K562 (cell line): ENCODE measurements at regions not wholly inside any gene's neighbourhood (a gene's known extent, or its start where the extent isn't known, plus 50 kb on each side); places are given as distances from the start of the nearest gene placed in this dataset.

Source experiments
- ATAC-seq: fragments of 200-7000 bp; cut with Tn5 transposase; 3 replicates; pipeline ENCODE4 v1.9.1; 2020; ENCODE audit warnings: moderate library complexity
- BruUV-seq: library from RNA; stranded (reverse); fragments of 400-500 nt; replicated peaks from 2 replicates; lab custom pipeline; 2021; lab: Mats Ljungman, UMichigan
- CTCF ChIA-PET: fragments of 300-600 bp; formaldehyde crosslinking; extraction: SDS; loops from one replicate; lab custom pipeline; 2021; ENCODE audit warnings: low intra/inter-chr PET ratio; lab: Yijun Ruan, JAX
- POLR2A ChIA-PET: fragments of 300-600, 350-650 bp; sonication (Branson Sonifier 250); formaldehyde crosslinking; extraction: SDS; loops from one replicate; lab custom pipeline; 2021; ENCODE audit warnings: antibody characterized with exemption, inconsistent platforms; lab: Yijun Ruan, JAX
- DNase-seq, 4 experiments: peaks; one replicate each; pipeline versions ENCODE4 v3.0.0 to v3.0.0-alpha.2; 2011 to 2018; ENCODE audit warnings: low spot score in 3 of 4, mixed read lengths in 3 of 4; ENCODE audit errors: extremely low read depth in 1 of 4
- FAIRE-seq: peaks from 2 replicates; lab custom pipeline; 2011; peaks lifted over from hg19 to GRCh38; lab: Jason Lieb, UNC
- H2AFZ ChIP-seq: 2 replicates; pipeline ENCODE4 v1.6.0; 2011; ENCODE audit warnings: low read depth, low read length, control low read depth, inconsistent platforms
- H3K27ac ChIP-seq: fragments of 200-600 bp; 3 replicates; pipeline ENCODE4 v1.8.0; 2011; ENCODE audit warnings: low read depth, mild to moderate bottlenecking, control low read depth, inconsistent platforms, low read length, moderate library complexity, mixed read lengths; ENCODE audit errors: extremely low read depth
- H3K27me3 ChIP-seq, 2 experiments: fragments of 300-600 bp in 1 of 2; 2 replicates in 1 of 2; 3 replicates in 1 of 2; pipeline versions ENCODE4 v1.6.0 to v1.8.0; 2011; ENCODE audit warnings: inconsistent platforms in 2 of 2, low read length in 2 of 2, mild to moderate bottlenecking in 1 of 2, mixed read lengths in 1 of 2, moderate library complexity in 1 of 2; ENCODE audit not compliant: control insufficient read depth in 2 of 2, insufficient read depth in 2 of 2
- H3K36me3 ChIP-seq: fragments of 300-600 bp; 3 replicates; pipeline ENCODE4 v1.8.0; 2011; ENCODE audit warnings: mild to moderate bottlenecking, low read length, inconsistent platforms; ENCODE audit not compliant: control insufficient read depth, insufficient read depth
- H3K4me1 ChIP-seq, 2 experiments: fragments of 200-600 bp in 1 of 2; replicated peaks in 1 of 2; 2 replicates in 1 of 2; 3 replicates in 1 of 2; pipeline versions ENCODE4 v1.5.1 to v1.8.0; 2011; ENCODE audit warnings: inconsistent platforms in 2 of 2, low read length in 2 of 2, mild to moderate bottlenecking in 1 of 2, mixed read lengths in 1 of 2, moderate library complexity in 1 of 2; ENCODE audit not compliant: control insufficient read depth in 2 of 2, insufficient read depth in 2 of 2
- H3K4me2 ChIP-seq: 2 replicates; pipeline ENCODE4 v1.6.1; 2011; ENCODE audit warnings: low read length, control low read depth, inconsistent platforms, mixed read lengths; ENCODE audit not compliant: insufficient read depth
- H3K4me3 ChIP-seq: fragments of 200-600 bp; sonication (generic), shearing (Covaris generic); 2 replicates; pipeline ENCODE4 v1.5.1; 2016; ENCODE audit warnings: control low read depth, inconsistent platforms
- H3K79me2 ChIP-seq: fragments of 200-600 bp; 3 replicates; pipeline ENCODE4 v1.8.0; 2011; ENCODE audit warnings: low read length, inconsistent platforms; ENCODE audit not compliant: control insufficient read depth, insufficient read depth
- H3K9ac ChIP-seq, 2 experiments: 2 replicates each; pipeline versions ENCODE4 v1.6.0 to v1.6.1; 2011; ENCODE audit warnings: low read depth in 2 of 2, low read length in 2 of 2, control low read depth in 1 of 2, inconsistent platforms in 1 of 2, mild to moderate bottlenecking in 1 of 2, mixed read lengths in 1 of 2; ENCODE audit not compliant: insufficient read depth in 1 of 2
- H3K9me1 ChIP-seq: one replicate; pipeline ENCODE4 v1.6.0; 2011; ENCODE audit warnings: inconsistent platforms, mild to moderate bottlenecking, low read length, moderate library complexity; ENCODE audit not compliant: control insufficient read depth, insufficient read depth
- H3K9me3 ChIP-seq: replicated peaks from 2 replicates; pipeline ENCODE4 v1.5.1; 2011; ENCODE audit warnings: low read depth, low read length, inconsistent platforms; ENCODE audit not compliant: control insufficient read depth, insufficient read depth
- H4K20me1 ChIP-seq: replicated peaks from 2 replicates; pipeline ENCODE4 v1.6.1; 2011; ENCODE audit warnings: low read length, inconsistent platforms, mixed read lengths; ENCODE audit not compliant: control insufficient read depth, insufficient read depth
- BCL6 ChIP-seq: fragments of 250-450 bp; sonication (Bioruptor Pico); IDR thresholded peaks from 2 replicates; pipeline ENCODE4 v1.4.0; 2020
- EHMT2 ChIP-seq: fragments of 450-650 bp; IDR thresholded peaks from 2 replicates; pipeline ENCODE4 v1.6.1; 2018; ENCODE audit warnings: antibody characterized with exemption
- ELF4 ChIP-seq: fragments of 450-650 bp; formaldehyde crosslinking; IDR thresholded peaks from 2 replicates; pipeline ENCODE4 v1.4.0; 2022; ENCODE audit warnings: missing genetic modification characterization
- MBD2 ChIP-seq: sonication (generic); IDR thresholded peaks from 2 replicates; pipeline ENCODE4 v1.6.1; 2016; ENCODE audit warnings: low read depth, borderline replicate concordance
- ZNF347 ChIP-seq: fragments of 450-650 bp; formaldehyde crosslinking; IDR thresholded peaks from 2 replicates; pipeline ENCODE4 v1.4.0; 2020; ENCODE audit warnings: low read depth, mild to moderate bottlenecking, moderate library complexity
- ZNF644 ChIP-seq: fragments of 200-800 bp; sonication (Bioruptor generic); IDR thresholded peaks from 2 replicates; pipeline ENCODE4 v1.6.1; 2016; ENCODE audit warnings: low read depth, missing genetic modification characterization, missing compliant biosample characterization
- WGBS: fragments of 100-300 bp; shearing (Covaris generic); methylation state at CpG from one replicate; pipeline ENCODE4 v1.1.6; 2016; ENCODE audit warnings: low coverage, mixed read lengths; ENCODE audit not compliant: insufficient coverage; ENCODE audit errors: missing lambda C conversion rate; 5-methylcytosine and 5-hydroxymethylcytosine counted together
- in situ Hi-C: fragments of 300-500 bp; cut with MboI; formaldehyde crosslinking; loops from 4 replicates; pipeline ENCODE4 v1.15.0; 2018; ENCODE audit warnings: inconsistent platforms, mixed read lengths
- intact Hi-C: fragments of 100-400 bp; cut with micrococcal nuclease; formaldehyde crosslinking; loops from 2 replicates; pipeline ENCODE4 v1.14.2; 2022
- TF ChIP-seq, protein P1 (sequence below): fragments of 250-450 bp; sonication (Bioruptor Pico); IDR thresholded peaks from 2 replicates; pipeline ENCODE4 v1.4.0; 2020; ENCODE audit warnings: mild to moderate bottlenecking, moderate library complexity

DNA sequence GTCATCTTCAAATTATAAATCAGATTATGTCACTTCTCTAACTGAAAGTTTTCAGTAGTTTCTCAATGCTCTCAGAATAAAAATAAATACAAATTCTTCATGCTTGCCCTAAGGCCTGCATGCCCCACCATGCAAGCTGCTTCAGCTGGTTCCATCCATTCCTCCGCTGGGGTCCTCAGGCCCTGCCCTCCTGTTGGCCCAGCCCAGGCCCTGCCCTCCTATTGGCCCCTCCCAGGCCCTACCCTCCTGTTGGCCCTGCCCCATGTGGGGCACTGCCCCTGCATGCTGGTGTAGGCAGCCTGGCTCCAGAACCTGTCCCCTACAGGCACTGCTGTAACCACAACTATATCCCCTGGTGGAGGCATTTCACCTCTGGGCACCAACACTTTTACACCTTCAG is 109.3 kb upstream of the TCERG1L start:
- in situ Hi-C loops (no loop called here), intact Hi-C loops (no loop called here)
- POLR2A ChIA-PET: interaction anchor here (0.6 kb wide), 1 partner anchor 132 kb away, joined by 3 read pairs; no protein-coding TSS in a partner anchor
- BruUV-seq: no TSS peak
- no peak for ATAC-seq
- no peak for DNase-seq
- CTCF ChIA-PET: no interaction called here
- no peaks in the 10 kb centered on the region; the same call in 1 of the 2 replicates for H4K20me1 ChIP-seq
- H3K4me2 ChIP-seq: no peak overlapping the region
- H3K27me3 ChIP-seq: peaks cover 0 to 23% of the 10 kb centered on the region in 2 experiments; a peak in 2 of 5 replicates
- no peaks in the 10 kb centered on the region for H3K4me1 ChIP-seq
- WGBS: no CpG with 5 or more reads among the region's 1 CpG
- H3K79me2 ChIP-seq: no peaks in the 10 kb centered on the region
- no peak for FAIRE-seq
- no peaks in the 10 kb centered on the region for H3K9me1 ChIP-seq
- no peaks in the 10 kb centered on the region for H3K9me3 ChIP-seq
- H3K9ac ChIP-seq: no peak overlapping the region
- TF ChIP-seq BCL6 (CRISPR knock-in tag) (no peak), EHMT2 (no peak), ELF4 (no peak), ZNF644 (tag) (no peak), MBD2 (no peak), ZNF347 (no peak)
- TF ChIP-seq, protein P1, sequence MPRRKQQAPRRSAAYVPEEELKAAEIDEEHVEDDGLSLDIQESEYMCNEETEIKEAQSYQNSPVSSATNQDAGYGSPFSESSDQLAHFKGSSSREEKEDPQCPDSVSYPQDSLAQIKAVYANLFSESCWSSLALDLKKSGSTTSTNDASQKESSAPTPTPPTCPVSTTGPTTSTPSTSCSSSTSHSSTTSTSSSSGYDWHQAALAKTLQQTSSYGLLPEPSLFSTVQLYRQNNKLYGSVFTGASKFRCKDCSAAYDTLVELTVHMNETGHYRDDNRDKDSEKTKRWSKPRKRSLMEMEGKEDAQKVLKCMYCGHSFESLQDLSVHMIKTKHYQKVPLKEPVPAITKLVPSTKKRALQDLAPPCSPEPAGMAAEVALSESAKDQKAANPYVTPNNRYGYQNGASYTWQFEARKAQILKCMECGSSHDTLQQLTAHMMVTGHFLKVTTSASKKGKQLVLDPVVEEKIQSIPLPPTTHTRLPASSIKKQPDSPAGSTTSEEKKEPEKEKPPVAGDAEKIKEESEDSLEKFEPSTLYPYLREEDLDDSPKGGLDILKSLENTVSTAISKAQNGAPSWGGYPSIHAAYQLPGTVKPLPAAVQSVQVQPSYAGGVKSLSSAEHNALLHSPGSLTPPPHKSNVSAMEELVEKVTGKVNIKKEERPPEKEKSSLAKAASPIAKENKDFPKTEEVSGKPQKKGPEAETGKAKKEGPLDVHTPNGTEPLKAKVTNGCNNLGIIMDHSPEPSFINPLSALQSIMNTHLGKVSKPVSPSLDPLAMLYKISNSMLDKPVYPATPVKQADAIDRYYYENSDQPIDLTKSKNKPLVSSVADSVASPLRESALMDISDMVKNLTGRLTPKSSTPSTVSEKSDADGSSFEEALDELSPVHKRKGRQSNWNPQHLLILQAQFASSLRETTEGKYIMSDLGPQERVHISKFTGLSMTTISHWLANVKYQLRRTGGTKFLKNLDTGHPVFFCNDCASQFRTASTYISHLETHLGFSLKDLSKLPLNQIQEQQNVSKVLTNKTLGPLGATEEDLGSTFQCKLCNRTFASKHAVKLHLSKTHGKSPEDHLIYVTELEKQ (CRISPR knock-in tag): no peak
- no peaks in the 10 kb centered on the region for H3K36me3 ChIP-seq
- no peak overlapping the region for H3K27ac ChIP-seq
- no peak overlapping the region for H3K4me3 ChIP-seq
- no peak overlapping the region for H2AFZ ChIP-seq
